Right cardiac atrium (tissue), 5 donors: ENCODE measurements at regions not wholly inside any gene's neighbourhood (a gene's known extent, or its start where the extent isn't known, plus 50 kb on each side); places are given as distances from the start of the nearest gene placed in this dataset.

Source experiments
- ATAC-seq, 2 donors: fragments of 200-7000 bp; cut with Tn5 transposase; one replicate each; pipeline versions ENCODE4 v1.8.0 to v1.9.1; 2020; ENCODE audit warnings: moderate library complexity in 2 of 2, mild to moderate bottlenecking in 1 of 2
- DNase-seq, 3 donors: peaks; one replicate each; pipeline ENCODE4 v3.0.0-alpha.2; 2020
- H3K27ac ChIP-seq: one replicate; pipeline ENCODE4 v1.5.1; 2013; ENCODE audit warnings: mild to moderate bottlenecking, low read length, control low read depth, moderate library complexity
- H3K27me3 ChIP-seq: one replicate; pipeline ENCODE4 v1.6.1; 2013; ENCODE audit not compliant: control insufficient read depth, insufficient read depth
- H3K4me1 ChIP-seq: one replicate; pipeline ENCODE4 v1.6.1; 2013; ENCODE audit warnings: low read length; ENCODE audit not compliant: control insufficient read depth, insufficient read depth
- H3K4me3 ChIP-seq: one replicate; pipeline ENCODE4 v1.5.1; 2013; ENCODE audit warnings: low read length, control low read depth
- H3K9me3 ChIP-seq: one replicate; pipeline ENCODE4 v1.6.1; 2013; ENCODE audit warnings: low read length; ENCODE audit not compliant: control insufficient read depth
- whole genome bisulfite sequencing: extraction: QIAGEN DNeasy Blood & Tissue Kit; methylation state at CpG from one replicate; pipeline ENCODE4 v1.1.7; 2013; 5-methylcytosine and 5-hydroxymethylcytosine counted together
- intact Hi-C, 4 donors: fragments of 100-400 bp; cut with DNase I; formaldehyde crosslinking; loops; one replicate each; pipeline versions ENCODE4 v1.11.0 to v1.14.0; 2022 to 2023
- donor health status: healthy with polysubstance abuse.
- donor health status: DM: no; HTN: yes; CAD: no.
- donor health status: DM: no; HTN: no; CAD: no.
- donor health status: DM: no; HTN: yes; CAD: no; lungs with severe emphysema.
- donor health status: DM: yes; HTN: yes; CAD: no.

GRCh38 chr4:24150034-24150433, 260.2 kb upstream of the PPARGC1A start:
- no peak overlapping the region for H3K4me3 ChIP-seq
- ATAC-seq (no peak), DNase-seq (no peak)
- WGBS = 84% methylated on average over 3 of the region's 3 CpGs
- H3K9me3 ChIP-seq = no peaks in the 10 kb centered on the region
- H3K27ac ChIP-seq = no peak overlapping the region
- intact Hi-C loops = no loop called here
- no peaks in the 10 kb centered on the region for H3K27me3 ChIP-seq
- no peaks in the 10 kb centered on the region for H3K4me1 ChIP-seq

- Histone ChIP-seq H3K9me3 (no peaks in the 10 kb centered on the region), H3K27ac (no peak overlapping the region), H3K27me3 (no peaks in the 10 kb centered on the region), H3K4me1 (no peaks in the 10 kb centered on the region), H3K4me3 (no peak overlapping the region)
- 93% methylated on average over 2 of the region's 2 CpGs for WGBS
- ATAC-seq = no peak
- intact Hi-C loops = no loop called here
- no peak for DNase-seq
Observed at GRCh38 chr4:24146127-24146526, 256.3 kb upstream of the PPARGC1A start.

- Histone ChIP-seq H3K4me1 (no peaks in the 10 kb centered on the region), H3K9me3 (no peaks in the 10 kb centered on the region), H3K27ac (no peak overlapping the region), H3K27me3 (no peaks in the 10 kb centered on the region), H3K4me3 (no peak overlapping the region)
- DNase-seq (no peak), ATAC-seq (no peak)
- WGBS = 72% methylated on average over 6 of the region's 6 CpGs
- intact Hi-C loops = no loop called here
Observed at GRCh38 chr4:24145591-24145990, 255.7 kb upstream of the PPARGC1A start.

- DNase-seq (no peak), ATAC-seq (no peak)
- no peaks in the 10 kb centered on the region for H3K9me3 ChIP-seq
- 84% methylated on average over 5 of the region's 5 CpGs for WGBS
- no peak overlapping the region for H3K27ac ChIP-seq
- H3K4me3 ChIP-seq = no peak overlapping the region
- intact Hi-C loops = no loop called here
- peaks cover 3% of the 10 kb centered on the region for H3K4me1 ChIP-seq
- H3K27me3 ChIP-seq = no peaks in the 10 kb centered on the region
Observed at GRCh38 chr4:24144381-24144780, 254.5 kb upstream of the PPARGC1A start.

GRCh38 chr4:24143741-24144140, 253.9 kb upstream of the PPARGC1A start:
- ATAC-seq = no peak
- no peak for DNase-seq
- no peaks in the 10 kb centered on the region for H3K27me3 ChIP-seq
- no peak overlapping the region for H3K27ac ChIP-seq
- H3K4me1 ChIP-seq = peaks cover 3% of the 10 kb centered on the region
- WGBS = 53% methylated on average over 3 of the region's 3 CpGs
- H3K9me3 ChIP-seq = no peaks in the 10 kb centered on the region
- H3K4me3 ChIP-seq = no peak overlapping the region
- intact Hi-C loops = no loop called here

- 72% methylated on average over 3 of the region's 3 CpGs for WGBS
- H3K4me3 ChIP-seq = no peak overlapping the region
- DNase-seq (no peak), ATAC-seq (no peak)
- H3K27me3 ChIP-seq = no peaks in the 10 kb centered on the region
- H3K27ac ChIP-seq = no peak overlapping the region
- H3K9me3 ChIP-seq = no peaks in the 10 kb centered on the region
- intact Hi-C loops = no loop called here
- peaks cover 3% of the 10 kb centered on the region for H3K4me1 ChIP-seq
Observed at GRCh38 chr4:24141836-24142235, 252.0 kb upstream of the PPARGC1A start.

GRCh38 chr4:24140892-24141291, 251.0 kb upstream of the PPARGC1A start:
- intact Hi-C loops = no loop called here
- Histone ChIP-seq H3K4me3 (no peak overlapping the region), H3K4me1 (peaks cover 3% of the 10 kb centered on the region), H3K27me3 (no peaks in the 10 kb centered on the region), H3K9me3 (no peaks in the 10 kb centered on the region), H3K27ac (no peak overlapping the region)
- ATAC-seq (no peak), DNase-seq (no peak)
- WGBS = 41% methylated on average over 3 of the region's 3 CpGs

GRCh38 chr4:24137671-24138601, 248.1 kb upstream of the PPARGC1A start:
- peaks cover 3% of the 10 kb centered on the region for H3K4me1 ChIP-seq
- DNase-seq (no peak), ATAC-seq (no peak)
- H3K27ac ChIP-seq = no peak overlapping the region
- intact Hi-C loops = no loop called here
- H3K27me3 ChIP-seq = no peaks in the 10 kb centered on the region
- no peak overlapping the region for H3K4me3 ChIP-seq
- H3K9me3 ChIP-seq = no peaks in the 10 kb centered on the region
- WGBS = 81% methylated on average over 8 of the region's 8 CpGs

- Histone ChIP-seq H3K9me3 (no peaks in the 10 kb centered on the region), H3K27ac (no peak overlapping the region), H3K4me3 (no peak overlapping the region), H3K27me3 (no peaks in the 10 kb centered on the region), H3K4me1 (no peaks in the 10 kb centered on the region)
- no peak for DNase-seq
- WGBS = 71% methylated on average over 8 of the region's 8 CpGs
- intact Hi-C loops = no loop called here
- no peak for ATAC-seq
Observed at GRCh38 chr4:24131954-24132673, 242.3 kb upstream of the PPARGC1A start.

- H3K4me1 ChIP-seq = no peaks in the 10 kb centered on the region
- no peaks in the 10 kb centered on the region for H3K9me3 ChIP-seq
- intact Hi-C loops = no loop called here
- H3K4me3 ChIP-seq = no peak overlapping the region
- H3K27me3 ChIP-seq = no peaks in the 10 kb centered on the region
- ATAC-seq = peak in 1 of 2 donors; percentile 38
- no peak for DNase-seq
- H3K27ac ChIP-seq = no peak overlapping the region
- WGBS = 55% methylated on average over 3 of the region's 3 CpGs
Observed at GRCh38 chr4:24130637-24131036, 240.8 kb upstream of the PPARGC1A start.

- Histone ChIP-seq H3K4me3 (no peak overlapping the region), H3K27me3 (no peaks in the 10 kb centered on the region), H3K27ac (no peak overlapping the region), H3K4me1 (no peaks in the 10 kb centered on the region), H3K9me3 (no peaks in the 10 kb centered on the region)
- DNase-seq = no peak
- no peak for ATAC-seq
- 78% methylated on average over 5 of the region's 5 CpGs for WGBS
- intact Hi-C loops = no loop called here
Observed at GRCh38 chr4:24126776-24127175, 236.9 kb upstream of the PPARGC1A start.
